Smooth muscle cell (in vitro differentiated cells): ENCODE measurements at regions not wholly inside any gene's neighbourhood (a gene's known extent, or its start where the extent isn't known, plus 50 kb on each side); places are given as distances from the start of the nearest gene placed in this dataset.

Source experiments
- DNase-seq: peaks from one replicate; lab custom pipeline; 2025; ENCODE audit not compliant: unreplicated experiment; lab: John Stamatoyannopoulos, UW
- H2AFZ ChIP-seq: fragments of 200-600 bp; sonication (generic); 2 replicates; pipeline ENCODE4 v1.6.0; 2016; ENCODE audit warnings: antibody characterized with exemption, low read depth, mild to moderate bottlenecking
- H3F3A ChIP-seq: fragments of 200-600 bp; sonication (generic); 2 replicates; pipeline ENCODE4 v1.6.0; 2017; ENCODE audit warnings: antibody characterized with exemption, low read depth
- H3K27ac ChIP-seq: fragments of 200-600 bp; sonication (generic); 2 replicates; pipeline ENCODE4 v1.5.1; 2016; ENCODE audit warnings: low read depth, mild to moderate bottlenecking
- H3K27me3 ChIP-seq: fragments of 200-600 bp; sonication (generic); 2 replicates; pipeline ENCODE4 v1.6.1; 2016; ENCODE audit warnings: low read depth, mild to moderate bottlenecking
- H3K36me3 ChIP-seq: fragments of 200-600 bp; sonication (generic); 2 replicates; pipeline ENCODE4 v1.5.1; 2016; ENCODE audit warnings: low read depth
- H3K4me1 ChIP-seq: fragments of 200-600 bp; sonication (generic); 2 replicates; pipeline ENCODE4 v1.5.1; 2016; ENCODE audit warnings: low read depth
- H3K4me2 ChIP-seq: fragments of 200-600 bp; sonication (generic); 2 replicates; pipeline ENCODE4 v1.6.0; 2016; ENCODE audit warnings: mild to moderate bottlenecking
- H3K4me3 ChIP-seq: fragments of 200-600 bp; sonication (generic); 2 replicates; pipeline ENCODE4 v1.5.1; 2016; ENCODE audit warnings: mild to moderate bottlenecking
- H3K79me2 ChIP-seq: fragments of 200-600 bp; sonication (generic); 2 replicates; pipeline ENCODE4 v1.6.0; 2016; ENCODE audit warnings: low read depth, mild to moderate bottlenecking
- H3K9ac ChIP-seq: fragments of 200-600 bp; sonication (generic); 2 replicates; pipeline ENCODE4 v1.6.0; 2016; ENCODE audit warnings: low read depth
- H3K9me3 ChIP-seq: fragments of 200-600 bp; sonication (generic); replicated peaks from 2 replicates; pipeline ENCODE4 v1.5.1; 2016; ENCODE audit warnings: low read depth
- H4K20me1 ChIP-seq: fragments of 200-600 bp; sonication (generic); 2 replicates; pipeline ENCODE4 v1.6.0; 2016; ENCODE audit warnings: low read depth
- WGBS: methylation state at CpG from one replicate; pipeline ENCODE4 v1.1.7; 2016; ENCODE audit warnings: low lambda C conversion rate; 5-methylcytosine and 5-hydroxymethylcytosine counted together
- TF ChIP-seq, protein P1 (sequence below): fragments of 200-600 bp; sonication (generic); IDR thresholded peaks from 2 replicates; pipeline ENCODE4 v1.5.1; 2017; ENCODE audit warnings: borderline replicate concordance, mild to moderate bottlenecking, antibody characterized with exemption; ENCODE audit not compliant: insufficient read depth, poor library complexity, severe bottlenecking

DNA sequence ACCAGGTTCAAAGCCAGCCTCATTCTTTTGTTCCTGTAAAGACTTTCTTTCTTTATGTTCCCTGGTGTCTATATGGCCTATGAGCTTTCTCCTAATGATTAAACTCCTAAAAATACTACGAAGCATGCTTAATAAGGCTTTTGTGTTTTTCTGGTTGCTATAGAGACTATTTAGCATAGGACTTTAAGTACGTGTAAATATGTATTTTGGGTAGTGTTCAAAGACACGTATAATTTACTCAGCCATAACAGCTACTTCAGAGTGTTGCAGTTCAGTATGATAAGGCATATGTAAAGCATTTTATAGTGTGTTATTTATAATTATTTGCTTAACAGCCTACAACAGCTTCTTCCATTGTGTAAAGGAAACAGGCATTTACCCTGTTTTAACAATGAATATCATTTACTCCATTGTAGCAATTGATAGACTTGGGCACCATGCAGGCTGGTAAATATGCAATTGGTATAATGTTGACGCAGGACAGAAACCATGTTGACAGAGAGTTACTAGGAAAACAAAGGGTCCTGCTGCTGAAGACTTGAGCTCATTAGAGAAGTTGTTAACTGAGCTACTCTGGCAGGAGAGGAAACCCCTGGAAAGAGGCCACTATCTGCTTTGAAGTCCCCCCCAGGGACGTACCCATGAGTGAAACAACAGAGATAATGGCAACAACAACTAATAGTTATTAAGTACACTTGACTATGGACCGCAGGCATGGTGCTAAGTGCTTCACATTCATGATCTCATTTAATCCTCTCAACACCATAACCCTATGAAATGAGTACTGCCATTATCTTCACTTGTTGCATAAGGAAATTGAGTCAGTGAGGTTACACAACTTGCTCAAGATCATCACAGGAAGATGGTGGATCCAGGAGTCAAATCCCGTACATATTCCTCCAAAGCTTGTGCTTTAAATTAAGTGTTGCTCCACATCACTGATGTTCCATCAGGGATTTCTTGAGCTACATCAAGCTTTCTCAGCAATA lies 342.2 kb upstream of the DYNLRB2 start:
- H3K27me3 ChIP-seq, result peaks cover 12% of the 10 kb centered on the region
- H3K36me3 ChIP-seq, result no peaks in the 10 kb centered on the region
- no peaks in the 10 kb centered on the region for H3F3A ChIP-seq
- H4K20me1 ChIP-seq, result no peaks in the 10 kb centered on the region
- DNase-seq, result no peak
- peak overlapping the region; percentile 80 for H3K9ac ChIP-seq
- H3K4me2 ChIP-seq, result peak overlapping the region; percentile 12
- no peaks in the 10 kb centered on the region for H3K9me3 ChIP-seq
- H3K79me2 ChIP-seq, result no peaks in the 10 kb centered on the region
- WGBS, result 68% methylated on average over 7 of the region's 7 CpGs
- peak overlapping the region; percentile 88 for H3K27ac ChIP-seq
- TF ChIP-seq, protein P1, sequence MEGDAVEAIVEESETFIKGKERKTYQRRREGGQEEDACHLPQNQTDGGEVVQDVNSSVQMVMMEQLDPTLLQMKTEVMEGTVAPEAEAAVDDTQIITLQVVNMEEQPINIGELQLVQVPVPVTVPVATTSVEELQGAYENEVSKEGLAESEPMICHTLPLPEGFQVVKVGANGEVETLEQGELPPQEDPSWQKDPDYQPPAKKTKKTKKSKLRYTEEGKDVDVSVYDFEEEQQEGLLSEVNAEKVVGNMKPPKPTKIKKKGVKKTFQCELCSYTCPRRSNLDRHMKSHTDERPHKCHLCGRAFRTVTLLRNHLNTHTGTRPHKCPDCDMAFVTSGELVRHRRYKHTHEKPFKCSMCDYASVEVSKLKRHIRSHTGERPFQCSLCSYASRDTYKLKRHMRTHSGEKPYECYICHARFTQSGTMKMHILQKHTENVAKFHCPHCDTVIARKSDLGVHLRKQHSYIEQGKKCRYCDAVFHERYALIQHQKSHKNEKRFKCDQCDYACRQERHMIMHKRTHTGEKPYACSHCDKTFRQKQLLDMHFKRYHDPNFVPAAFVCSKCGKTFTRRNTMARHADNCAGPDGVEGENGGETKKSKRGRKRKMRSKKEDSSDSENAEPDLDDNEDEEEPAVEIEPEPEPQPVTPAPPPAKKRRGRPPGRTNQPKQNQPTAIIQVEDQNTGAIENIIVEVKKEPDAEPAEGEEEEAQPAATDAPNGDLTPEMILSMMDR, result no peak
- H3K4me1 ChIP-seq, result peaks cover 8% of the 10 kb centered on the region
- H3K4me3 ChIP-seq, result no peak overlapping the region
- peak overlapping the region; percentile 1 for H2AFZ ChIP-seq

DNA sequence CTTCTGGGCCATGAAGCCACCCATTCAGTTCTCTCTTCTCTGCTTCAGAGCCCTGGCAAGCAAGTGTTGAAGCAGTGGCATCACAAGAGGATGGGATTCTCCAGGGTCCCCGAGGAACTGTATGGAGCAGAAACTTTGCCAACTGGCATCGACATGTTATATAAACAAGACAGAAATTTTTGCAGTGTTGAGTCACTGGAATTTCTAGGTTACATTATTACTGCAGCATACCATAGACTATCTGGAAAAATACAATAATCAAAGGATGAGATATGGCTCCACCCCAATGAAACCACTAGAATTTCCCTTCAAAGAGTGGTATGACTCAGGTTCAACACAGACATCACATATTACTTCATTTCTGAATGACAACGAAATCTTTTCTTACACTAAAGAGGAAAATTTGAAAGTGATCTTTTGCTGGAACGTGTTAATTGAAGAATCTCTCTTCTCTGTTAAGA lies 343.0 kb upstream of the DYNLRB2 start:
- Histone ChIP-seq H3K27ac (peak overlapping the region; percentile 88), H3K4me1 (peaks cover 8% of the 10 kb centered on the region), H3K4me2 (peak overlapping the region; percentile 19), H3K79me2 (no peaks in the 10 kb centered on the region), H3K9ac (peak overlapping the region; percentile 80), H4K20me1 (no peaks in the 10 kb centered on the region), H2AFZ (peak overlapping the region; percentile 1), H3K4me3 (no peak overlapping the region), H3F3A (no peaks in the 10 kb centered on the region), H3K27me3 (peaks cover 6% of the 10 kb centered on the region), H3K9me3 (no peaks in the 10 kb centered on the region), H3K36me3 (no peaks in the 10 kb centered on the region)
- DNase-seq, result no peak
- TF ChIP-seq, protein P1, result no peak
- WGBS, result 28% methylated on average over 4 of the region's 4 CpGs

DNA sequence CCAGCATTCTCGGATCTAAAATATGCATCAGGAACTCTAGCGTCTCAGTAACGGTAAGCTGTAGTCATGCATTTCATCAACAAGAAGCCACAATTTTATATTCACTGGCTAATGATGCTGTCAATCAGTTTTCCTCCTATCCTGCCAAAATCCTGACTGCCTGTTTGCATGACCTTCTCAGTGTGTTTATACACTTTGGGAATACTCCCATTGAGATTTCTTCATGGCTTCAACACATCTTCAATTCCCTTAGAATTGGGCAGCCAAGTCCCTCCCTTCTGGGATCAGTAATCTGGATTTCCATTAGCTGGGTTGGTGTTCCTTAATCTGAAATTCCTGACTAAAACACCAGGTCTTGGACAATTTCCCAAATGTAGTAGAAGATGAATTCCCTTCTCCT lies 348.9 kb upstream of the DYNLRB2 start:
- Histone ChIP-seq H3K9me3 (no peaks in the 10 kb centered on the region), H3F3A (no peaks in the 10 kb centered on the region), H3K9ac (no peak overlapping the region), H3K4me2 (no peak overlapping the region), H3K36me3 (no peaks in the 10 kb centered on the region), H3K27ac (no peak overlapping the region), H4K20me1 (no peaks in the 10 kb centered on the region), H3K79me2 (no peaks in the 10 kb centered on the region), H3K27me3 (no peaks in the 10 kb centered on the region), H2AFZ (no peak overlapping the region), H3K4me1 (no peaks in the 10 kb centered on the region), H3K4me3 (no peak overlapping the region)
- 92% methylated on average over 3 of the region's 3 CpGs for WGBS
- TF ChIP-seq, protein P1, result no peak
- no peak for DNase-seq
